NCI-H2029 (cell line): ENCODE measurements at regions not wholly inside any gene's neighbourhood (a gene's known extent, or its start where the extent isn't known, plus 50 kb on each side); places are given as distances from the start of the nearest gene placed in this dataset.
"Not testable (repeated sequence)": the region's sequence is repeated elsewhere in the genome, so short reads cannot be mapped to it uniquely, and the experiment has no call there.

Experiments
- DNase-seq: peaks from one replicate; lab custom pipeline; 2025; lab: John Stamatoyannopoulos, UW

GRCh38 chr12:107500307-107500706, 185.3 kb upstream of the PWP1 start:
- no peak for DNase-seq

- no peak for DNase-seq
Measured at GRCh38 chr12:107501681-107502080, 183.9 kb upstream of the PWP1 start.

- no peak for DNase-seq
Measured at GRCh38 chr12:107503129-107503855, 182.3 kb upstream of the PWP1 start.

- DNase-seq = no peak
Measured at GRCh38 chr12:107503887-107504885, 181.4 kb upstream of the PWP1 start.

GRCh38 chr12:107509421-107509820, 176.2 kb upstream of the PWP1 start:
- no peak for DNase-seq

- no peak for DNase-seq
Measured at GRCh38 chr12:107510211-107510610, 175.4 kb upstream of the PWP1 start.

GRCh38 chr12:107511292-107511691, 174.3 kb upstream of the PWP1 start:
- DNase-seq = no peak

GRCh38 chr12:107512391-107512790, 173.2 kb upstream of the PWP1 start:
- no peak for DNase-seq

GRCh38 chr12:107513184-107513583, 172.4 kb upstream of the PWP1 start:
- no peak for DNase-seq

GRCh38 chr12:107513636-107514400, 171.8 kb upstream of the PWP1 start:
- DNase-seq = no peak

- no peak for DNase-seq
Measured at GRCh38 chr12:107514887-107515445, 170.6 kb upstream of the PWP1 start.

GRCh38 chr12:107515446-107515958, 170.1 kb upstream of the PWP1 start:
- DNase-seq = peak; percentile 75

GRCh38 chr12:107517816-107518215, 167.8 kb upstream of the PWP1 start:
- not testable (repeated sequence) for DNase-seq

- no peak for DNase-seq
Measured at GRCh38 chr12:107518868-107519267, 166.7 kb upstream of the PWP1 start.

GRCh38 chr12:107519906-107520859, 165.4 kb upstream of the PWP1 start:
- peak; percentile 51 for DNase-seq

- DNase-seq = no peak
Measured at GRCh38 chr12:107521826-107522355, 163.7 kb upstream of the PWP1 start.

- DNase-seq = no peak
Measured at GRCh38 chr12:107522692-107523477, 162.7 kb upstream of the PWP1 start.

GRCh38 chr12:107523775-107524535, 161.6 kb upstream of the PWP1 start:
- peak; percentile 61 for DNase-seq
